ENCODE measurements at regions not wholly inside any gene's neighbourhood (a gene's known extent, or its start where the extent isn't known, plus 50 kb on each side); places are given as distances from the start of the nearest gene placed in this dataset.
A peak's percentile ranks its signal among the peaks of the same experiment; 100 is the strongest.

GRCh38 chr2:20531633-20532262 lies 84.9 kb downstream of the RHOB start:
- no peak overlapping the region for H3K27ac Mint-ChIP-seq
- H3K27me3 Mint-ChIP-seq = peaks cover 6% of the 10 kb centered on the region
- no peak overlapping the region for H3K4me3 Mint-ChIP-seq
- H3K4me1 Mint-ChIP-seq = no peaks in the 10 kb centered on the region
- H3K36me3 Mint-ChIP-seq (ENCODE audit: low read depth) = no peaks in the 10 kb centered on the region
- no peak for ATAC-seq (replicated peaks)
- H3K9me3 Mint-ChIP-seq = no peaks in the 10 kb centered on the region

- Mint-ChIP-seq H3K27ac (no peak overlapping the region), H3K27me3 (peaks cover 6% of the 10 kb centered on the region), H3K9me3 (no peaks in the 10 kb centered on the region), H3K4me1 (no peaks in the 10 kb centered on the region), H3K36me3 (ENCODE audit: low read depth) (no peaks in the 10 kb centered on the region), H3K4me3 (no peak overlapping the region)
- ATAC-seq (replicated peaks) = no peak
Measured at GRCh38 chr2:20532634-20533437, 86.0 kb downstream of the RHOB start.

- H3K4me3 Mint-ChIP-seq = no peak overlapping the region
- no peak for ATAC-seq (replicated peaks)
- peaks cover 6% of the 10 kb centered on the region for H3K27me3 Mint-ChIP-seq
- H3K36me3 Mint-ChIP-seq (ENCODE audit: low read depth) = no peaks in the 10 kb centered on the region
- H3K27ac Mint-ChIP-seq = no peak overlapping the region
- no peaks in the 10 kb centered on the region for H3K4me1 Mint-ChIP-seq
- no peaks in the 10 kb centered on the region for H3K9me3 Mint-ChIP-seq
Measured at GRCh38 chr2:20533993-20534622, 87.2 kb downstream of the RHOB start.

- H3K36me3 Mint-ChIP-seq (ENCODE audit: low read depth) = no peaks in the 10 kb centered on the region
- no peaks in the 10 kb centered on the region for H3K9me3 Mint-ChIP-seq
- peaks cover 6% of the 10 kb centered on the region for H3K27me3 Mint-ChIP-seq
- no peak overlapping the region for H3K27ac Mint-ChIP-seq
- no peak overlapping the region for H3K4me3 Mint-ChIP-seq
- no peak for ATAC-seq (replicated peaks)
- H3K4me1 Mint-ChIP-seq = no peaks in the 10 kb centered on the region
Measured at GRCh38 chr2:20534913-20535801, 88.3 kb downstream of the RHOB start.

GRCh38 chr2:20536619-20537422 lies 89.9 kb downstream of the RHOB start:
- Mint-ChIP-seq H3K9me3 (no peaks in the 10 kb centered on the region), H3K36me3 (ENCODE audit: low read depth) (no peaks in the 10 kb centered on the region), H3K27ac (no peak overlapping the region), H3K4me1 (no peaks in the 10 kb centered on the region), H3K4me3 (no peak overlapping the region), H3K27me3 (peaks cover 9% of the 10 kb centered on the region)
- no peak for ATAC-seq (replicated peaks)

GRCh38 chr2:20537423-20538307 lies 90.8 kb downstream of the RHOB start:
- Mint-ChIP-seq H3K36me3 (ENCODE audit: low read depth) (no peaks in the 10 kb centered on the region), H3K27ac (no peak overlapping the region), H3K27me3 (peaks cover 9% of the 10 kb centered on the region), H3K4me3 (no peak overlapping the region), H3K4me1 (no peaks in the 10 kb centered on the region), H3K9me3 (no peaks in the 10 kb centered on the region)
- ATAC-seq (replicated peaks) = no peak

GRCh38 chr2:20538308-20539132 lies 91.6 kb downstream of the RHOB start:
- Mint-ChIP-seq H3K36me3 (ENCODE audit: low read depth) (no peaks in the 10 kb centered on the region), H3K4me3 (no peak overlapping the region), H3K27me3 (peaks cover 9% of the 10 kb centered on the region), H3K27ac (peak overlapping the region; percentile 50), H3K4me1 (no peaks in the 10 kb centered on the region), H3K9me3 (no peaks in the 10 kb centered on the region)
- ATAC-seq (replicated peaks) = peak; percentile 16

GRCh38 chr2:20539133-20539719 lies 92.4 kb downstream of the RHOB start:
- ATAC-seq (replicated peaks) = peak; percentile 5
- H3K4me1 Mint-ChIP-seq = no peaks in the 10 kb centered on the region
- H3K9me3 Mint-ChIP-seq = no peaks in the 10 kb centered on the region
- H3K27ac Mint-ChIP-seq = peak overlapping the region; percentile 50
- H3K36me3 Mint-ChIP-seq (ENCODE audit: low read depth) = no peaks in the 10 kb centered on the region
- H3K4me3 Mint-ChIP-seq = no peak overlapping the region
- H3K27me3 Mint-ChIP-seq = peaks cover 8% of the 10 kb centered on the region

GRCh38 chr2:20539776-20540586 lies 93.1 kb downstream of the RHOB start:
- H3K9me3 Mint-ChIP-seq = no peaks in the 10 kb centered on the region
- no peak overlapping the region for H3K4me3 Mint-ChIP-seq
- H3K4me1 Mint-ChIP-seq = no peaks in the 10 kb centered on the region
- ATAC-seq (replicated peaks) = peak; percentile 39
- H3K27me3 Mint-ChIP-seq = peaks cover 3% of the 10 kb centered on the region
- no peak overlapping the region for H3K27ac Mint-ChIP-seq
- no peaks in the 10 kb centered on the region for H3K36me3 Mint-ChIP-seq (ENCODE audit: low read depth)

- H3K27ac Mint-ChIP-seq = no peak overlapping the region
Measured at GRCh38 chr2:20540587-20541293, 93.9 kb downstream of the RHOB start.

GRCh38 chr2:20541294-20541640 lies 94.4 kb downstream of the RHOB start:
- no peaks in the 10 kb centered on the region for H3K9me3 Mint-ChIP-seq
- H3K4me3 Mint-ChIP-seq = no peak overlapping the region
- H3K36me3 Mint-ChIP-seq (ENCODE audit: low read depth) = no peaks in the 10 kb centered on the region
- H3K4me1 Mint-ChIP-seq = no peaks in the 10 kb centered on the region
- no peak for ATAC-seq (replicated peaks)
- H3K27me3 Mint-ChIP-seq = peaks cover 3% of the 10 kb centered on the region
- no peak overlapping the region for H3K27ac Mint-ChIP-seq

More at GRCh38 chr2:20540587-20541293, 93.9 kb downstream of the RHOB start:
- H3K27me3 Mint-ChIP-seq = peaks cover 3% of the 10 kb centered on the region
- H3K36me3 Mint-ChIP-seq (ENCODE audit: low read depth) = no peaks in the 10 kb centered on the region
- H3K4me3 Mint-ChIP-seq = no peak overlapping the region
- H3K4me1 Mint-ChIP-seq = no peaks in the 10 kb centered on the region
- ATAC-seq (replicated peaks) = no peak
- H3K9me3 Mint-ChIP-seq = no peaks in the 10 kb centered on the region

Measured in activated T-helper 17 cell treated with anti-CD3 and anti-CD28 coated beads, Interleukin-2, amount 50 U/mL, for 72 hours (primary cell).